Testis (tissue), 2 donors: ENCODE measurements at regions not wholly inside any gene's neighbourhood (a gene's known extent, or its start where the extent isn't known, plus 50 kb on each side); places are given as distances from the start of the nearest gene placed in this dataset.

ENCODE experiments used
- CTCF ChIP-seq, 3 experiments: fragments of 450-650 bp in 2 of 3; fragments of 200-600 bp in 1 of 3; sonication (generic) in 1 of 3; IDR thresholded peaks; one replicate each; pipeline ENCODE4 v1.5.1; 2016 to 2019; ENCODE audit warnings: antibody characterized with exemption in 3 of 3, mild to moderate bottlenecking in 2 of 3, moderate library complexity in 1 of 3
- POLR2A ChIP-seq: fragments of 450-650 bp; IDR thresholded peaks from one replicate; pipeline ENCODE4 v1.6.1; 2017; ENCODE audit warnings: antibody characterized with exemption, mild to moderate bottlenecking, moderate library complexity

GRCh38 chr10:123240250-123240649 is 86.0 kb downstream of the BUB3 start:
- TF ChIP-seq POLR2A: no peak
- TF ChIP-seq CTCF (IDR thresholded peaks at IDR 0.05): no peak
